NCI-H2107 (cell line): ENCODE measurements at regions not wholly inside any gene's neighbourhood (a gene's known extent, or its start where the extent isn't known, plus 50 kb on each side); places are given as distances from the start of the nearest gene placed in this dataset.
"Not testable (repeated sequence)": the region's sequence is repeated elsewhere in the genome, so short reads cannot be mapped to it uniquely, and the experiment has no call there.

Source experiments
- DNase-seq: peaks from one replicate; lab custom pipeline; 2025; lab: John Stamatoyannopoulos, UW

GRCh38 chr13:44848920-44849676 is 140.2 kb downstream of the NUFIP1 start:
- no peak for DNase-seq

GRCh38 chr13:44845281-44846058 is 143.8 kb downstream of the NUFIP1 start:
- DNase-seq, result not testable (repeated sequence)

GRCh38 chr13:44844786-44845185 is 144.5 kb downstream of the NUFIP1 start:
- DNase-seq, result no peak

- DNase-seq, result no peak
Observed at GRCh38 chr13:44843403-44843802, 145.9 kb downstream of the NUFIP1 start.

- DNase-seq, result no peak
Observed at GRCh38 chr13:44842158-44842557, 147.1 kb downstream of the NUFIP1 start.

- DNase-seq, result no peak
Observed at GRCh38 chr13:44840131-44840530, 149.1 kb downstream of the NUFIP1 start.

GRCh38 chr13:44837250-44837649 is 152.0 kb downstream of the NUFIP1 start:
- no peak for DNase-seq

- no peak for DNase-seq
Observed at GRCh38 chr13:44834404-44834803, 154.9 kb downstream of the NUFIP1 start.

GRCh38 chr13:44833626-44834025 is 155.6 kb downstream of the NUFIP1 start:
- no peak for DNase-seq

- DNase-seq, result no peak
Observed at GRCh38 chr13:44833139-44833538, 156.1 kb downstream of the NUFIP1 start.

GRCh38 chr13:44826591-44827350 is 162.5 kb downstream of the NUFIP1 start:
- DNase-seq, result no peak

- DNase-seq, result no peak
Observed at GRCh38 chr13:44825953-44826352, 163.3 kb downstream of the NUFIP1 start.

- DNase-seq, result not testable (repeated sequence)
Observed at GRCh38 chr13:44823555-44823954, 165.7 kb downstream of the NUFIP1 start.

GRCh38 chr13:44822291-44822690 is 167.0 kb downstream of the NUFIP1 start:
- no peak for DNase-seq

- no peak for DNase-seq
Observed at GRCh38 chr13:44819772-44820171, 169.5 kb downstream of the NUFIP1 start.

- DNase-seq, result no peak
Observed at GRCh38 chr13:44819245-44819644, 170.0 kb downstream of the NUFIP1 start.

GRCh38 chr13:44818428-44818827 is 170.8 kb downstream of the NUFIP1 start:
- no peak for DNase-seq

- DNase-seq, result no peak
Observed at GRCh38 chr13:44818016-44818415, 171.3 kb downstream of the NUFIP1 start.

- no peak for DNase-seq
Observed at GRCh38 chr13:44817131-44817671, 172.1 kb downstream of the NUFIP1 start.

GRCh38 chr13:44816701-44817100 is 172.6 kb downstream of the NUFIP1 start:
- DNase-seq, result no peak

- no peak for DNase-seq
Observed at GRCh38 chr13:44815623-44816022, 173.6 kb downstream of the NUFIP1 start.

GRCh38 chr13:44814836-44815235 is 174.4 kb downstream of the NUFIP1 start:
- no peak for DNase-seq
